HepG2 (cell line): ENCODE measurements at regions not wholly inside any gene's neighbourhood (a gene's known extent, or its start where the extent isn't known, plus 50 kb on each side); places are given as distances from the start of the nearest gene placed in this dataset.

Source experiments
- CTCF ChIP-seq: sonication (generic); formaldehyde crosslinking; IDR thresholded peaks from 2 replicates; pipeline ENCODE4 v1.5.0; 2020; ENCODE audit warnings: mild to moderate bottlenecking, missing genetic modification reagents, moderate library complexity
- FOXJ3 ChIP-seq: sonication (generic); formaldehyde crosslinking; IDR thresholded peaks from 2 replicates; pipeline ENCODE4 v1.4.0; 2020; ENCODE audit warnings: missing genetic modification reagents, mild to moderate bottlenecking, borderline replicate concordance
- MLX ChIP-seq: IDR thresholded peaks from 2 replicates; pipeline ENCODE4 v1.6.1; 2016
- POGZ ChIP-seq: sonication (generic); formaldehyde crosslinking; IDR thresholded peaks from 2 replicates; pipeline ENCODE4 v1.4.0; 2020; ENCODE audit warnings: mild to moderate bottlenecking, missing genetic modification reagents
- PRMT3 ChIP-seq: sonication (generic); formaldehyde crosslinking; IDR thresholded peaks from 2 replicates; pipeline ENCODE4 v1.8.1; 2022; ENCODE audit warnings: low read depth, mild to moderate bottlenecking, moderate library complexity, missing genetic modification reagents, borderline replicate concordance
- RAD21 ChIP-seq: fragments of 450-650 bp; formaldehyde crosslinking; IDR thresholded peaks from 2 replicates; pipeline ENCODE4 v1.5.0; 2020; ENCODE audit warnings: mild to moderate bottlenecking
- TCF7 ChIP-seq: sonication (generic); IDR thresholded peaks from 2 replicates; pipeline ENCODE4 v1.6.1; 2016; ENCODE audit warnings: antibody characterized with exemption, low read depth
- ZBTB20 ChIP-seq: sonication (generic); formaldehyde crosslinking; IDR thresholded peaks from 2 replicates; pipeline ENCODE4 v1.8.1; 2023; ENCODE audit warnings: missing genetic modification reagents, low read depth, mild to moderate bottlenecking, borderline replicate concordance
- ZNF263 ChIP-seq: sonication (generic); formaldehyde crosslinking; IDR thresholded peaks from 2 replicates; pipeline ENCODE4 v1.4.0; 2020; ENCODE audit warnings: missing genetic modification reagents
- ZNF335 ChIP-seq: sonication (generic); formaldehyde crosslinking; IDR thresholded peaks from 2 replicates; pipeline ENCODE4 v1.4.0; 2020; ENCODE audit warnings: missing genetic modification reagents
- ZNF460 ChIP-seq: sonication (generic); formaldehyde crosslinking; IDR thresholded peaks from 2 replicates; pipeline ENCODE4 v1.5.1; 2020; ENCODE audit warnings: missing genetic modification reagents, mild to moderate bottlenecking, borderline replicate concordance
- ZZZ3 ChIP-seq: sonication (generic); formaldehyde crosslinking; IDR thresholded peaks from 2 replicates; pipeline ENCODE4 v1.4.0; 2020; ENCODE audit warnings: missing genetic modification reagents, mild to moderate bottlenecking, borderline replicate concordance

- TF ChIP-seq CTCF (no peak), RAD21 (CRISPR knock-in tag) (no peak), MLX (CRISPR knock-in tag) (no peak), FOXJ3 (CRISPR knock-in tag) (no peak), PRMT3 (CRISPR knock-in tag) (no peak), ZNF335 (CRISPR knock-in tag) (no peak), POGZ (no peak), ZNF460 (CRISPR knock-in tag) (no peak), ZZZ3 (CRISPR knock-in tag) (no peak), ZNF263 (no peak), ZBTB20 (CRISPR knock-in tag) (no peak), TCF7 (no peak)
These were observed 194.6 kb upstream of the NBEA start for GRCh38 chr13:34747507-34747906.
